Lung (tissue), 11 donors: ENCODE measurements at regions not wholly inside any gene's neighbourhood (a gene's known extent, or its start where the extent isn't known, plus 50 kb on each side); places are given as distances from the start of the nearest gene placed in this dataset.
A peak's percentile ranks its signal among the peaks of the same experiment; 100 is the strongest.

Experiments used
- ATAC-seq: fragments of 200-7000 bp; cut with Tn5 transposase; one replicate; pipeline ENCODE4 v1.9.1; 2020; ENCODE audit warnings: moderate number of reproducible peaks; ENCODE audit not compliant: insufficient read depth, low FRiP score
- DNase-seq, 3 donors: peaks; one replicate each; pipeline ENCODE4 v3.0.0-alpha.2; 2013 to 2017
- H3K27ac ChIP-seq, 2 donors: one replicate each; pipeline ENCODE4 v1.5.1; 2013; ENCODE audit warnings: mild to moderate bottlenecking in 2 of 2, moderate library complexity in 2 of 2, control low read depth in 1 of 2, inconsistent platforms in 1 of 2, low read depth in 1 of 2, low read length in 1 of 2
- H3K27me3 ChIP-seq, 3 donors: one replicate each; pipeline ENCODE4 v1.5.1; 2013; ENCODE audit warnings: low read length in 2 of 3; ENCODE audit not compliant: control insufficient read depth in 3 of 3, insufficient read depth in 3 of 3
- H3K36me3 ChIP-seq, 4 donors: one replicate each; pipeline ENCODE4 v1.5.1; 2013; ENCODE audit warnings: low read length in 4 of 4, mild to moderate bottlenecking in 1 of 4, moderate library complexity in 1 of 4; ENCODE audit not compliant: control insufficient read depth in 4 of 4, insufficient read depth in 4 of 4
- H3K4me1 ChIP-seq, 5 donors: one replicate each; pipeline ENCODE4 v1.5.1; 2013; ENCODE audit warnings: low read length in 5 of 5, mild to moderate bottlenecking in 2 of 5, moderate library complexity in 1 of 5; ENCODE audit not compliant: control insufficient read depth in 5 of 5, insufficient read depth in 5 of 5
- H3K4me3 ChIP-seq: one replicate; pipeline ENCODE4 v1.5.1; 2013; ENCODE audit warnings: mild to moderate bottlenecking, control low read depth, moderate library complexity
- H3K9ac ChIP-seq, 2 donors: one replicate each; pipeline ENCODE4 v1.5.1; 2013; ENCODE audit warnings: low read length in 2 of 2, control low read depth in 1 of 2; ENCODE audit not compliant: insufficient read depth in 1 of 2
- H3K9me3 ChIP-seq, 4 donors: one replicate each; pipeline ENCODE4 v1.5.1; 2013; ENCODE audit warnings: low read length in 3 of 4, mild to moderate bottlenecking in 1 of 4, moderate library complexity in 1 of 4; ENCODE audit not compliant: control insufficient read depth in 4 of 4, insufficient read depth in 3 of 4
- CTCF ChIP-seq: IDR thresholded peaks from 2 replicates; pipeline ENCODE4 v1.5.1; 2012; ENCODE audit warnings: mild to moderate bottlenecking; ENCODE audit errors: control extremely low read depth, extremely low read depth
- WGBS, 2 donors: extraction: QIAGEN DNeasy Blood & Tissue Kit; methylation state at CpG; one replicate each; pipeline ENCODE4 v1.1.7; 2013; 5-methylcytosine and 5-hydroxymethylcytosine counted together
- donor health status: control.
- donor health status: control.
- donor health status: Bipolar disorder and iron deficiency.
- donor health status: healthy.
- donor health status: DM: yes; HTN: yes; CAD: no.

- Histone ChIP-seq H3K9ac (no peak overlapping the region), H3K27ac (no peak overlapping the region), H3K27me3 (no peaks in the 10 kb centered on the region), H3K36me3 (no peaks in the 10 kb centered on the region), H3K9me3 (no peaks in the 10 kb centered on the region), H3K4me3 (no peak overlapping the region), H3K4me1 (peaks cover 0 to 7% (median 0%) of the 10 kb centered on the region in 5 donors)
- no peak for DNase-seq
- no peak for ATAC-seq
- no peak for TF ChIP-seq CTCF
- WGBS, 2 donors = 68 to 81% methylated on average over 2 of the region's 2 CpGs
Observed at GRCh38 chr5:86679949-86680348, 62.2 kb downstream of the COX7C start.

- TF ChIP-seq CTCF = no peak
- no peak overlapping the region for H3K9ac ChIP-seq
Observed at GRCh38 chr5:86684222-86684621, 66.5 kb downstream of the COX7C start.

GRCh38 chr5:86686046-86686445, 68.3 kb downstream of the COX7C start:
- 29 to 66% methylated on average over 1 of the region's 1 CpG for WGBS, 2 donors
- no peak overlapping the region for H3K27ac ChIP-seq
- H3K27me3 ChIP-seq = no peaks in the 10 kb centered on the region
- H3K9ac ChIP-seq = no peak overlapping the region
- peaks cover 0 to 4% (median 0%) of the 10 kb centered on the region in 5 donors for H3K4me1 ChIP-seq
- H3K9me3 ChIP-seq = no peaks in the 10 kb centered on the region
- ATAC-seq (no peak), DNase-seq (no peak)
- no peaks in the 10 kb centered on the region for H3K36me3 ChIP-seq
- no peak for TF ChIP-seq CTCF
- H3K4me3 ChIP-seq = no peak overlapping the region

More at GRCh38 chr5:86684222-86684621, 66.5 kb downstream of the COX7C start:
- ATAC-seq (no peak), DNase-seq (no peak)
- Histone ChIP-seq H3K27me3 (no peaks in the 10 kb centered on the region), H3K4me3 (no peak overlapping the region), H3K9me3 (no peaks in the 10 kb centered on the region), H3K36me3 (no peaks in the 10 kb centered on the region), H3K27ac (no peak overlapping the region), H3K4me1 (peaks cover 0 to 7% (median 0%) of the 10 kb centered on the region in 5 donors)
- WGBS, 2 donors = 73 to 83% methylated on average over 2 of the region's 2 CpGs

- H3K9me3 ChIP-seq = no peaks in the 10 kb centered on the region
- DNase-seq (peak in 1 of 3 donors; percentile 39), ATAC-seq (no peak)
- H3K9ac ChIP-seq = no peak overlapping the region
- H3K36me3 ChIP-seq = no peaks in the 10 kb centered on the region
- 66 to 69% methylated on average over 2 of the region's 2 CpGs for WGBS, 2 donors
- no peak overlapping the region for H3K27ac ChIP-seq
- no peak for TF ChIP-seq CTCF
- no peaks in the 10 kb centered on the region for H3K4me1 ChIP-seq
- no peaks in the 10 kb centered on the region for H3K27me3 ChIP-seq
- H3K4me3 ChIP-seq = no peak overlapping the region
Observed at GRCh38 chr5:86688406-86688805, 70.7 kb downstream of the COX7C start.
